ENCODE measurements at regions not wholly inside any gene's neighbourhood (a gene's known extent, or its start where the extent isn't known, plus 50 kb on each side); places are given as distances from the start of the nearest gene placed in this dataset.
A peak's percentile ranks its signal among the peaks of the same experiment; 100 is the strongest.

DNA sequence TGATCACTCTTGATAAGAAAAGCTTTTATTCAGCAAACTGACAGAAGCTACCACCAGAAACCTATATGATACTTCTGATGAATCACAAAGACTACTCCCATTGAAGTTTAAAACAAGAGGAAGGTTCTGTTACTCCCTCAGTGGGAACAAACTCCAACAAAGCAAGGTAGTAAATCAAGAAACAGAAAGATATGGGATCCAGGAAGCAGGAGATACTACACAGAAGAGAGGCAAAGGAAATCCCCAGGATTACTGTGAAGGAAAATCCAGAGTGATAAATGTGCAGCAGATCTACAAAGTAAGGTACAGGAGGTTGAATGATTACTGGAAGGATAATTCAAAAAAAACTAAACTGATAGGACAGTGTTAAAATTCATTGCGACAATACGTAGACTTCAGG is 222.4 kb downstream of the HHIP start:
- Histone ChIP-seq H3K36me3 (no peaks in the 10 kb centered on the region), H3K9me3 (peaks cover 0 to 22% (median 0%) of the 10 kb centered on the region in 4 donors), H3K27me3 (no peaks in the 10 kb centered on the region), H3K4me1 (no peaks in the 10 kb centered on the region), H3K4me3 (no peak overlapping the region), H3K27ac (no peak overlapping the region)
- TF ChIP-seq POLR2A (IDR thresholded peaks at IDR 0.05) (no peak), EP300 (IDR thresholded peaks at IDR 0.05) (no peak)
- TF ChIP-seq, protein P1, sequence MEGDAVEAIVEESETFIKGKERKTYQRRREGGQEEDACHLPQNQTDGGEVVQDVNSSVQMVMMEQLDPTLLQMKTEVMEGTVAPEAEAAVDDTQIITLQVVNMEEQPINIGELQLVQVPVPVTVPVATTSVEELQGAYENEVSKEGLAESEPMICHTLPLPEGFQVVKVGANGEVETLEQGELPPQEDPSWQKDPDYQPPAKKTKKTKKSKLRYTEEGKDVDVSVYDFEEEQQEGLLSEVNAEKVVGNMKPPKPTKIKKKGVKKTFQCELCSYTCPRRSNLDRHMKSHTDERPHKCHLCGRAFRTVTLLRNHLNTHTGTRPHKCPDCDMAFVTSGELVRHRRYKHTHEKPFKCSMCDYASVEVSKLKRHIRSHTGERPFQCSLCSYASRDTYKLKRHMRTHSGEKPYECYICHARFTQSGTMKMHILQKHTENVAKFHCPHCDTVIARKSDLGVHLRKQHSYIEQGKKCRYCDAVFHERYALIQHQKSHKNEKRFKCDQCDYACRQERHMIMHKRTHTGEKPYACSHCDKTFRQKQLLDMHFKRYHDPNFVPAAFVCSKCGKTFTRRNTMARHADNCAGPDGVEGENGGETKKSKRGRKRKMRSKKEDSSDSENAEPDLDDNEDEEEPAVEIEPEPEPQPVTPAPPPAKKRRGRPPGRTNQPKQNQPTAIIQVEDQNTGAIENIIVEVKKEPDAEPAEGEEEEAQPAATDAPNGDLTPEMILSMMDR (IDR thresholded peaks at IDR 0.05): no peak
- WGBS, 2 donors: 89 to 93% methylated on average over 2 of the region's 2 CpGs
- no peak for DNase-seq (ENCODE audit: low spot score in 2 of 2)

DNA sequence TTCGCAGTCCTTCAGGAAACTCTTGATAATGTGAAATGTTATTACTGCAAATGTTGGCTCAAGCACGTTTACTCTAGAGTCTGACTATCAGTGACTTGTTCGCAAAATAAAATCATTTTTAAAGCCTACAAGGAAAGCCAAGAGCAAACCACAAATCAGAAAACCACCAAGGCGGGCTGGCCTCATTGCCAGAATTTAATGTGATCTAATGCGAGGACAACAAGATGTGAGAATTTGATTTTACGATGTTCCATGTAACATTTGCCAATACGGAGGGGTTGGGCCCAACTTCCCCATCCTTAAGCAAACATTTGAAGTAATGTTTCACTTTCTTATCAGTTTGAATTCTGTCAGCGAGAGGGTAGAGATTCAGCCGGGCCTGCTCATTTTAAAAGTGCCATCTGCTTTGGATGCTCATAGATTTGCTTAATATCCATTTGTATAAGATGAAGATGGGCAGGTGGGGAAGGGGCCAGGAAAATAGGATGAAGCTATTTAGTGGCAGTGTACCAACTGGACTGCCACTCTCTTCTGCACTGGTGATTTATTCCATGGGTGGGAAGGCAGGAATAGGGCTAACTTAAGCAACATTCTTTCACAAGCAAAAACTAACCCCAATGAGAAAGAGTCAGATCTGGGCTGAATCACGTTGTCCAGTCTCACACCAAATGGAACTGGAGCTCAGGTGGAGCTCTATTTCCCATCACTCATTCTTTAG is 225.3 kb downstream of the ANAPC10 start:
- H3K27ac ChIP-seq: peak overlapping the region in 1 of 4 donors; percentile 0
- DNase-seq (ENCODE audit: low spot score in 2 of 2): peak in 1 of 2 donors; percentile 20

DNA sequence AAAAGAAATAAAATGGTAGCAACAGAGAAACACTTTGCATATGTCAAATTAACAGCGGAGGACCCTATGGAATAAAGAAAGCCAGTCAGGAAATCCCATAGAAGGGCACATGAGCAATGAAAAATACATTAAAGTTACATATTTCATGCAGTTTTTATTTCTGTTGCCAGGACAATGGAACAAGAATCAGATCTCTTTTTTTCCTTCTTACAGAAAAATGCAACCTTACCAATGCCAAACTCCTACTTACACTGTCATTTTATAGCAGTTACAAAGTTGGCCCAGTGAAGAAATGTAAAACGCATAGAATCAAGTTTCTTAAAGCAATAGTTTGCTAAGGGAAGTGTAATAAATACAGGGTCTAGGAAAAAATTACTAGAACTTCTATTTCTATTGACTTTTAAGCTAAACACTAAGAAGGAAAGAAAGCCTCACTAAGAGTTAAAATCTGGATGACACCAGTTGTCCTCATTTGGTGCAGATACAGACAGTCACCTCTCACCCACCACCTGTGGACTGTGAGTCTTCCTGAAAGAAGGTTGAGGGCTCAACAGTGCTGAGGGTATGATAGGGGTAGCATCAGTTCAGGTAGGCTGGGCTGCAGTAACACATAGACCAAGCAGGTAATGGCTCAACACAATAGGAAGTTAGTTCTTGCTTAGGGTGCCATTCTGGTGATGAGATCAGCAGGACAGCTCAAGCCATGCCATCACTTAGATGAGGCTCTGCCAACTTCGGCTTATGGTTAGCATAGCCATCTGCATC is 224.6 kb downstream of the ANAPC10 start:
- no peak for DNase-seq (ENCODE audit: low spot score in 2 of 2)
- no peaks in the 10 kb centered on the region for H3K9me3 ChIP-seq
- TF ChIP-seq POLR2A (IDR thresholded peaks at IDR 0.05) (no peak), EP300 (IDR thresholded peaks at IDR 0.05) (no peak)
- TF ChIP-seq, protein P1 (IDR thresholded peaks at IDR 0.05): no peak
- H3K36me3 ChIP-seq: no peaks in the 10 kb centered on the region
- 84% methylated on average over 3 of the region's 3 CpGs for WGBS, 2 donors
- H3K4me3 ChIP-seq: no peak overlapping the region
- no peaks in the 10 kb centered on the region for H3K27me3 ChIP-seq
- no peaks in the 10 kb centered on the region for H3K4me1 ChIP-seq
- no peak overlapping the region for H3K27ac ChIP-seq

More for the DNA sequence above, 225.3 kb downstream of the ANAPC10 start:
- 57 to 61% methylated on average over 10 of the region's 10 CpGs for WGBS, 2 donors
- Histone ChIP-seq H3K36me3 (no peaks in the 10 kb centered on the region), H3K4me1 (no peaks in the 10 kb centered on the region), H3K27me3 (no peaks in the 10 kb centered on the region), H3K9me3 (no peaks in the 10 kb centered on the region), H3K4me3 (no peak overlapping the region)
- TF ChIP-seq POLR2A (IDR thresholded peaks at IDR 0.05) (no peak), EP300 (IDR thresholded peaks at IDR 0.05) (no peak)
- TF ChIP-seq, protein P1 (IDR thresholded peaks at IDR 0.05): no peak

DNA sequence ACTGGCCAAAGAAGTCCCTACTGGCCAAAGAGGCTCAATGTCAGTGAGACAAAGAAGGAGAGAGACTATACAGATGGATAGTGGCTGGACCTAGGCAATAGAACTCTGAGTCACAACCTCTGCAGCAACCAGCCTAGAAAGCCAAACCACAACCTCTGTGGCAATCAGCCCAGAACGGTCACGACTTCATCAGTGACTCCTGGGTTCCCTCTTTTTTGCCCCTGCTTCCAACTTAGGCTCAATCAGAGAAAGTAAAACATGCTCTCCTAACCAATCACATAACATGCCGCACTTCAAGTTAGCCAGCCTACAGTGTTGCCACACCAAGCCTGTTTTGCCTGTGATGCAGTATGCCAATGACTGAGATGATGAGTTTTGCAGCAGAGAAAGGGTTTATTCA is 203.4 kb downstream of the ANAPC10 start:
- Histone ChIP-seq H3K9me3 (peaks cover 0 to 4% (median 0%) of the 10 kb centered on the region in 4 donors), H3K4me3 (no peak overlapping the region), H3K36me3 (no peaks in the 10 kb centered on the region), H3K4me1 (no peaks in the 10 kb centered on the region), H3K27me3 (no peaks in the 10 kb centered on the region), H3K27ac (no peak overlapping the region)
- WGBS, 2 donors: 68 to 76% methylated on average over 3 of the region's 3 CpGs
- peak in 1 of 2 donors; percentile 39 for DNase-seq (ENCODE audit: low spot score in 2 of 2)
- TF ChIP-seq POLR2A (IDR thresholded peaks at IDR 0.05): no peak
- TF ChIP-seq, protein P1 (IDR thresholded peaks at IDR 0.05): no peak
- TF ChIP-seq EP300 (IDR thresholded peaks at IDR 0.05): no peak

DNA sequence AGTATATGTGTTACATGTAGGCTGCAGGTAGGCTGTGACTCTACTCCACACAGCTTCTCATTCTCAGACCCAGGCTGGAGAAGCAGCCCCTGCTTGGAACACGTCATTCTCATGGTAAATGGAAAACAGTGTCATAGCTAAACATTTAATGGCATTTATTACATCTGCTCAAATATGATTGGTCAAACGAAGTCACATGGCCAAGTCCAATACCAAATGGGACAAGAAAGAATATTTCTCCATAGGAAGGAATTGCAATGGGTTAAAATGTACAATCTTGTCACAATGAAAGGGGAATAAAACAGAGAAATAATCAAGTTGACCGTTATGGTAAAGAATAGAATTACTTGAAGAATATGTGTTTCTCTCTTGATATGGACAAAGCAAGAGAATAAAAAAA is 198.6 kb downstream of the ANAPC10 start:
- DNase-seq (ENCODE audit: low spot score in 2 of 2): no peak
- Histone ChIP-seq H3K36me3 (no peaks in the 10 kb centered on the region), H3K27ac (no peak overlapping the region), H3K4me1 (peaks cover 0 to 15% (median 6%) of the 10 kb centered on the region in 4 donors), H3K27me3 (no peaks in the 10 kb centered on the region), H3K4me3 (no peak overlapping the region), H3K9me3 (peaks cover 0 to 4% (median 0%) of the 10 kb centered on the region in 4 donors)
- TF ChIP-seq EP300 (IDR thresholded peaks at IDR 0.05): no peak
- TF ChIP-seq, protein P1 (IDR thresholded peaks at IDR 0.05): no peak
- TF ChIP-seq POLR2A (IDR thresholded peaks at IDR 0.05): no peak
- 90 to 97% methylated on average over 3 of the region's 3 CpGs for WGBS, 2 donors
